ENCODE measurements at regions not wholly inside any gene's neighbourhood (a gene's known extent, or its start where the extent isn't known, plus 50 kb on each side); places are given as distances from the start of the nearest gene placed in this dataset.

DNA sequence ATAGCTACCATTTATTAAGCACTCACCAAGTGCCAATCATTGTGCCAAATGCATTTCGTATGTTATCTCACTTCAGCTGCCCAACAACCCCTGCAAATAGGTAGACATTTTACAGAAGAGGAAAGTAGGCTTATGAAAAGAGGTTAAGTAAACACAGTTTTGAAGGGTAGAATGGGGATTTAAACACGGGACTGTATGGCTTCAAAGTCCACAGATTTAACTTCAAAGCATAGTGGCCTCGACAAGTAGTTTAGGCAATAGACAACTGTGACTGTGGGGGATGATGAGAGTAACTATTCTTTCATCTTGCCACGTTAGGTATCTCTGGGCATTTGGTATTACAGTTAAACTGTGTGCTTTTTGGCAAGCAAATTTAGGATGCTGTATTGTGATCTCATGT is 266.8 kb upstream of the SRRM4 start:
- no peak overlapping the region for H3K4me3 ChIP-seq (ENCODE audit: low read depth, low read length)
- TF ChIP-seq CTCF (IDR thresholded peaks at IDR 0.05; ENCODE audit: insufficient read depth, low read depth, low read length), result no peak
- DNase-seq (ENCODE audit: low read depth), result no peak

- TF ChIP-seq CTCF (IDR thresholded peaks at IDR 0.05; ENCODE audit: insufficient read depth, low read depth, low read length), result no peak
- no peak for DNase-seq (ENCODE audit: low read depth)
- no peak overlapping the region for H3K4me3 ChIP-seq (ENCODE audit: low read depth, low read length)
Measured at GRCh38 chr12:118715647-118716046, 265.7 kb upstream of the SRRM4 start.

GRCh38 chr12:118727196-118727978 is 254.0 kb upstream of the SRRM4 start:
- TF ChIP-seq CTCF (IDR thresholded peaks at IDR 0.05; ENCODE audit: insufficient read depth, low read depth, low read length), result no peak
- DNase-seq (ENCODE audit: low read depth), result no peak
- H3K4me3 ChIP-seq (ENCODE audit: low read depth, low read length), result no peak overlapping the region

- H3K4me3 ChIP-seq (ENCODE audit: low read depth, low read length), result no peak overlapping the region
- DNase-seq (ENCODE audit: low read depth), result no peak
- no peak for TF ChIP-seq CTCF (IDR thresholded peaks at IDR 0.05; ENCODE audit: insufficient read depth, low read depth, low read length)
Measured at GRCh38 chr12:118727979-118728366, 253.4 kb upstream of the SRRM4 start.

- no peak overlapping the region for H3K4me3 ChIP-seq (ENCODE audit: low read depth, low read length)
- no peak for DNase-seq (ENCODE audit: low read depth)
- TF ChIP-seq CTCF (IDR thresholded peaks at IDR 0.05; ENCODE audit: insufficient read depth, low read depth, low read length), result no peak
Measured at GRCh38 chr12:118734266-118734665, 247.1 kb upstream of the SRRM4 start.

DNA sequence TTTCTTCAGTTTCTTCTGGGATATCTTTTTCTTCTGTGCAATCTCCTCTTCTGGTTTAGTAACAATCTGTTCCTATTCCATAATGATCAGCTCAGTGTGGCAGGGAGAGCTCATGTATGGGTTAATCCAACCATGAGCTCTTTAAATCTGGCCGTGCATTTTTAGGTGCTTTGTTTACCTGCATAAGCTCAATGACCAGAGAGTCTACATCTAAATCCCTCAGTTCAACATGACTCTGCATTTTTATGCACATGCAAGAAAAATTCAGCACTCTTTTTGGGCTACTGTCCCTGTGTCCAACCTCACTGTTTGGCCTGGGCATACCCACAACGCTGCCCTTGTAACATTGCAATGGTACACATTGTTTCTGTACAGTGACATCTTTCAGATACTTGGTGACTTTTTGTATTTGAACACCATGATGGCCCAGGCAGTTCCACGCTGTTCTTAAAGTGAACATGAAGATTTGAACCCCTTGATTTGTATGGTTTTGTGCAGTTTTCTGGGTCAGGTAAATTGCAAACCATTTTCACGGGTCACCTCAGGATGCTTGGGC is 243.3 kb upstream of the SRRM4 start:
- TF ChIP-seq CTCF (IDR thresholded peaks at IDR 0.05; ENCODE audit: insufficient read depth, low read depth, low read length), result no peak
- no peak overlapping the region for H3K4me3 ChIP-seq (ENCODE audit: low read depth, low read length)
- DNase-seq (ENCODE audit: low read depth), result no peak

Data from fibroblast of villous mesenchyme (primary cell).